ENCODE measurements at regions not wholly inside any gene's neighbourhood (a gene's known extent, or its start where the extent isn't known, plus 50 kb on each side); places are given as distances from the start of the nearest gene placed in this dataset.

DNA sequence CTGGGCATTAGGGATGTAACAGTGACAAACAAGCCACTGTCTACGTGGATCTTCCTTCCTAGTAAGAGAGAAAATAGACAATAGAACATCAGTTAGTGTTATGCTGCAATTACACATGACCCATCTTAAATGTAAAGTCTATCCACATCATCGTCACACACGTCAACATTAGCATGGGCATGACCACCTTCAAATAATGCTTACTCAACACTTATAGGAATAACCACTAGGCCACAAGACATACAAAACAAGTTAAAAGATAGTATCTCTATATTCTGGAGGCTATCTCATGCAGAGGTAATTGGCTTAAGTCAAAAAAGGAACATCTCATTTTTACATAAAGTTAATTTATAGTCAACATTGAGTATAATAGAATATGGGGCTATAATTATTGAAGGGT is 156.5 kb downstream of the MOXD1 start:
- no peak for DNase-seq

DNA sequence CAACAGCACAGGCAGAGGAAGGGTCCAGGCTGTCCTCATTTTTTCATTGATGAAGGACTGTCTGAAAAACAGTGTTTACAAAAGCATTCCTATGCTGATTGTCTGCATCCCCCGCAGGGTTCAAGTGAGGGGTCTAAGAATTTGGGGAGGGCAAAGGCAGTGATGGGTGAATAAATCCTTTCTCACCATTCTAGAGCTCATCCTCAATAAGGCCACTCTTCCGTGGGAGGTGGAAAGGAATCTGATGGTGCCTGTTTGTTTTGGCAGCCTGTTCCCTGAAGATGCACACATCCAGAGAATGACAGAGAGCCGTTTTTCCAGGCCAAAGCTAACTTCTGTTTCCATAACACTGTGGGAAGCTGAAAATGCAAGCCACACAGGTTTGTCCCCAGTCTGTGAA is 164.5 kb downstream of the MOXD1 start:
- no peak for DNase-seq

DNA sequence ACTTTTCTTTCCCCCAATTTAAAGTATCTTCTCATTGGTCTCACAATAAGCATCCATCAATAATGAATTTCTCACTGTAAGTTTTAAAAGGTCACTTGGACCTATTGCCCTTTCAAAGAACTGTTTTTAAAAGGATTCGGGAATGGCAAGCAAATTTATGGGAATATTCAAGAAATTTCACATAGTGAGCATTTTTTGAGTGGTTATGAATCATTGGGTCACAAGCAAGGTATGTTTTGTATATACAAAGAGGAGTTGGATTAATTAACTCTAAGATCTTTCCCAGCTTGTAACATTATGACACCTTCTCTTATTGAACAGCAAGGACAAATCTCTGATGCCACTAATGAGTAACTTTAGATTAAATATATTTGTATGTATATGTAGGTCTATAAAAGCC is 165.0 kb downstream of the MOXD1 start:
- no peak for DNase-seq

DNA sequence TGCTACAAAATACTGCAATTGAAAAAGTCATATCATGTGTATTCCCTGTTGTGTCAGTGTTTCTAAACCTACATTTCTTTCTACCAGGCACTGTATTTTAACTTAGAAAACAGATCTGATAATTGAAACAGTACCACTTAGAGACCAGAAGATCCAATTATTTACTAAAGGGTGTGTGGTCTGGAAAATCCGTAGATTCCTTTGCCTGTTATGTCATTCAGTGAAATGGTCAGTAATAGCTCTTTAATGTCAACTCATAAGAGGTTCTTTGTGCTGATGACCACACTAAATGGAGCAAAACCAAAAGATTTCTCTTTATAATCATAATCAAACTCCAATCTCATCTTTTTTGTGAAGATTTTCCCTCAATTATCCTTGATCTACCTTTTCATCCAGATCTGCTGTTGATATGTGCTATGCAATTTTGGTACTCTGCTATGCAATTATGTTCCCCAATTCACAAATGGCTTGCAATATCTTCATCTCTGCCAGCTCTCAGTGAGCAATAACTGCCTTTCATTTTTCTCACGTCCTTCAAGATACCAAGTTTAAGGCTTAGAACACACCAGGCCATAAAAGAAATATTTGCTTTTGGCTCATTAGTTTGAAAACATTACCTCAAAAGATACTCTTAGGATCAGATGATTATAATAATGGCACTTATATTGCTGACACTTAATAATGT is 165.5 kb downstream of the MOXD1 start:
- no peak for DNase-seq

DNA sequence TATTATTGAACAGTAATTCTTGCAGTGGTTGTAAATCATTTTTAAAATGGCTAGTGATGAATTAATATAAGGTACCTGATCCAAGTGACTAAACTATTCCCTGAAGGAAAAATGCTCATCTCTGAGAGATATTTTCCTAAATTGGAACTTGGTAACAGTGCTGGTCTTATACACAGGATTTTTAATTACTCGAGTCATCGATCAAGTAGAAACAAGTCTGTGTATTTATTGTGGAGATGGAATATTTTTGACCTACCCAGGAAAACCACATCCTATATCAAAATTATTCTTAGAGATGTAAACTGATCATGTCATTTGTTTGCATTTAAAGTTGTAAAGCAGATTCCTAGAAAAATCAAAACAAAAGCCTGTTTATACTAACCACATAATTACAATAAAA is 166.9 kb downstream of the MOXD1 start:
- no peak for DNase-seq

DNA sequence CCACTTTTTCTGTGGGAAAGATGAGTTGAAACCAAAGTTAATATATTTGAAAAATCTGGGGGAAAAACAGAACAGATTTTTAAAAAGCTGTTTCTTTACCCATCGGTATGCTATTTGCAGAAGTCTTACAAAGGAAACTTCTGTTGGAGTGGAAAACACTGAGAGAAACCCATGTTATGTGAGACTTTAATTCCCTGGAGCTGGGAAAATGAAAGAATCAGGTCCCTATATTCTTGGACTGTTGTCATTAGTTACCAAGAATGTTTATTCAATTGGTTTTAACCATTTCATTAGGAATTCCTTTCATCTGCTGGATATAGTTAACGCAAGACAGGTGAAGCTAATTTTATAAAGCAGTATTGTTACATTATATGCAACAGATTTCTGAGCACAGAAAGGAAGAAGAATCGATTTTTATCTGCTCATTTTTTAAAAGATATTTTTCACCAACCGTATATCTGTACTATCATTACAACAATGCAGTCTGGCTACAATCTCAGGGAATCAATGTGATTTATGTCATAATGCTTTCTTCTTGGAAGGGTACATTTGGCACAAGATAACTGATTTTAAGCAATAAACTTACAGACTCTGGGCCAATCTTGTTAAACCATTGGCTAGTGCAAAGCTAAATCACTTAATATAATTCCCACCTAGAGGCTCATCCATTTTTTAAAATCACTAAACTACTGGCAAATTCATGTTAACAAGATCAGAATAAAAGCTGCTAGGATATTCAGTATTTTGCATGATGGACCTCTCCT is 170.0 kb downstream of the MOXD1 start:
- DNase-seq: no peak

DNA sequence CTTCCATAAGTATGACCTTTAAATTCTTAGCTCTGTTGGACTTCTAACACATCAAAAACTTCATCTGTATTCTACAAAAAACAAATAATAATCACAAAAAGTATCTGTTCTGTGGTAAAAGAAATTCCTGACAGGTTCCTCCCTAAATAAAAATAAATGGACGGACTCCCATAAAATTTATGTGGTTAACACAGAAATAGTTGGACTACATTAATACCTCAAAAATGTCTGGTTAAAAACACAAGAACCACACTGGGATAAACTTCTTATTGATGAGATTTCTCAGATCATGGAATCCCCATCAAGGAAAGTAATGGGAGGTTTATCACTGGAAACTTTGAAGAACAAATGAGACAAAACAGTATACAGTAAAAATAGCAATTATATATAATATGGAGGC is 172.4 kb downstream of the MOXD1 start:
- DNase-seq: no peak

DNA sequence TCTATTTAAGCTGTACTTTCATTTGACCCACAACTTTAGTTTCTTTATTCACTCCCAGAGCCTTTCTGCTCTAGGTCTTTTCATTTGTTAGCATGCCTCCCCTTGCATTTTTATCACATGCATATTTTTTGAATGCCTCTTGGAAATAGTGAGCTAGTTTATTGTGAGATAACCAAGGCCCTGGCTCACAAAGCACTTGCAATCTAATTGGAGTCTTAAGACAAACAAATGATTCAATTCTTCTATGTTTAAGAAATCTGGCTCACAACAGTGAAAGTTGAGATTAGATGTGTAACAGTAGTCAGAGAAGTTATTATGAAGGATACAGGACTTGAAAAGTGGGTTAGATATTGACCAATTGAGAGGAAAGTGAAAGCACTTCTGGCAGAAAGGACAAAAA is 173.4 kb downstream of the MOXD1 start:
- no peak for DNase-seq

DNA sequence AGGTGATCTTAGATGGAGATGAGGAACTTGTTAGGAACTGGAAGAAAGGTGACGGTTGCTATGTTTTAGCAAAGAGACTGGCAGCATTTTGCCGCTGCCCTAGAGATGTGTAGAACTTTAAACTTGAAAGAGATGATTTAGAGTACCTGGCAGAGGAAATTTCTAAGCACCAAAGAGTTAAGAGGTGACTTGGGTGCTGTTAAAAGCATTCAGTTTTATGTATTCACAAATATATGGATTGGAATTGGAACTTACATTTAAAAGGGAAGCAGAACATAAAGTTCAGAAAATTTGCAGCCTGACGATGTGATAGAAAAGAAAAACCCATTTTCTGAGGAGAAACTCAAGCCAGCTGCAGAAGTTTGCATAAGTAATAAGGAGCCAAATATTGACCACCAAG is 176.3 kb downstream of the MOXD1 start:
- DNase-seq: no peak

DNA sequence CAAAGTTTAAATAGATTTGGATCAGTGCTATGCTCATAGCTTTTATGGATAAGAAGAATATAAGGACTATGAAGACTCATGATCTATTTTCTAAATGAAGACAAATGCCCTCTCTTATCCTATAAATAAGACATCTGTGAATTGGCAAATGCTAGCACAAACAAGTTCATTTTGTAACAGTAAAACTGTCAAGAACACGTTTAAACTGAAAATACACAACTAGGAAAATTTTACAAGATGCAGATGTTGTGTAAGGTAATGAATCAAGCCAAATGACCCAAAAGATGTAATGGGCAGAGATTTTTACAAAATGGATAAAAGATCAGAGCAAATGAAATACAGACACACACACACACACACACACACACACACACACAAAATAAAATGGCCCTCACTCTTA is 180.5 kb downstream of the MOXD1 start:
- DNase-seq: no peak

DNA sequence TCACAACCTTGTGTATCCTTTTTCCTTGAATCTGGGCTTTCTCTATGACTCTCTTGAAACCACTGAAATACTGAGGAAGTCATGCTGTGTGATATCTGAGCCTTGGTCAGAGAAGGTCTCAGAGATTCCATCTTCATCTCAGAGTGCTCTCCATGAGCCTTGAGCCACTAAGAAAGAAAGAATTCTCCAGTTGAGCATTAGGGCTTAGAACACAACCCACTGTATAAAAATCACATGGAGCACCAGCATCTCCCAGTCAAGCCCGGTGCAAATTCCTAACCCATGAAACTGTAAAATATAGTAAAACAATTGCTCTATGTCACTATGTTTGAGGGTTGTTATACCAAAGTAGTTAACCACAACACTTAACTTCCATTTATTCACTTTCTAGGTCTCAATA is 181.4 kb downstream of the MOXD1 start:
- no peak for DNase-seq

DNA sequence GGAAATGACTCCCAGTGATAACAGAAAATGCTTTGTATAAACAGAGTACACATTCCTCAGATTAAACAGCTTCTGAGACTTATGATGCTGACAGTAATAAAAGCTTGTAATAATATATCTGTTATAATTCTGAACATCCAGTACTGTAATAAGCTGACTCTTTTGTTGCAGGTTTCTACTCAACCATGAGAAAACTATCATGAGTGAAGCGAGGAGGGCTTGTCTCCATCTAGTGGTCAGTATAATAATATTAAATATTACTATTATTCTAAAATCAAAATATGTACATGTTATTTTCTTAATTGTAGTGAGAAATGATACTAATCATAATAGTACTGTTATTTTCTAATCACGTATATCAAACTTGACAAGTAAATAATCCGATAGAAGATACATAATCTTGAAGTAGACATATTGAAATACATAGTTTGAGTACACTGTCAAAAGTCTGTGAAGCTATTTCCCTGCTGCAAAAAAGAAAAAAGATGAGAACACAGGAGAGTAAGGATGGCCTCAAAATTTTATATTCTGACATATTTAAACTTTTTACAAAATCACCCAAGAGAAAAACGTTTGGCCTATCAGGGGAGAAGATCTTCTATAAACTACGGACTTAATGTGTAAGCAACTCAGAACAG is 183.1 kb downstream of the MOXD1 start:
- peak; percentile 12 to 50 for DNase-seq

DNA sequence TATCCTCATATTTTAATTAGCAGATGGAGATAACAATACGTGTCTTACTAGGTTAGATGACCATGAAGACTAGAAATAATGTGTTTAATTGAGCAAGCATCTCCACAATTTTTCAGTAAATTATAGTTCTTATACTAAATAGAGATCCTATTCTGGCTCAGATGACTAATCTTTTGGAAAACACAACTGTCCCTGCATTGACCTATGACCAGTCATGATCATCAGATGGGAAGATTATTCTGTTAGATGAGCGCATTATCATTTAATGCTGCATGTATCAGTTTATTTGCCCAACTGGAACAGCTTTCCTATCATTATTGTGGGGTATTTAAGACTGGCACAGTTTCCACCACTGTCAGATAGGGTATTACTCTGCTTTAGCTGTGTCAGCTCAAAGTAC is 185.5 kb downstream of the MOXD1 start:
- DNase-seq: no peak

DNA sequence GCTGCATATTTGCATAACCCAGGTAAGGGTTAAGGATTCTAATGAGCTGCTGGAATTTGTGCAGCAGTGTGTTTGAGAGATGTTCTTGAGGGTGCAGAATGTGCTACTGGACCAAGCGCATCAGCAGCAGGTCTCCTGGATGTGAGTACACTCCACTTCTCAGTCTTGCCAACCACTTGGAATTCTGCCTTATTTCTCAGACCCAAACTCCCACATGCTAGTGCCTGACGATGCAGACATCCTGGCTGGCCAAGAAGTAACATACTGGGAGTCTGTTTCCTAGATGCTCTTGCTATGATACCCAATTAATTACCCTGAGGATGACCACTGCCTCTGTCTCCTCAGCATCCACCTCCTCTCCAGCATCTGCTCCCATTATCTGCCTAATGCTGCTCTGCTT is 186.6 kb downstream of the MOXD1 start:
- DNase-seq: no peak

DNA sequence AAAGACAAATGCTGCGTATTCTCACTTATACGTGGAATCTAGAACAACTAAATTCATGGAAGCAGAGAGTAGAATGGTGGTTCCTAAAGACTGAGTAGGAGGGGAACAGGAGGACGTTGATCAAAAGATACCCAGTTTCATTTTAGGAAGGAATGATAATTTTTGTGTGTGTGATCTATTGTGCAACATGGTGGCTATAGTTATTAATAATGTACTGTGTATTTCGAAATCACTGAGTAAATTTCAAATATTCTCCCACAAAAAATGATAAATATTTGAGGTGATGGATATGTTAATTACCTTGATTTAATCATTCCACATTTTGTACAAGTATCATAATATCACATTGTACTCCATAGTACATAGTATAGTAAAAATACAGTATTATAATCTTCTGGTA is 187.5 kb downstream of the MOXD1 start:
- no peak for DNase-seq

DNA sequence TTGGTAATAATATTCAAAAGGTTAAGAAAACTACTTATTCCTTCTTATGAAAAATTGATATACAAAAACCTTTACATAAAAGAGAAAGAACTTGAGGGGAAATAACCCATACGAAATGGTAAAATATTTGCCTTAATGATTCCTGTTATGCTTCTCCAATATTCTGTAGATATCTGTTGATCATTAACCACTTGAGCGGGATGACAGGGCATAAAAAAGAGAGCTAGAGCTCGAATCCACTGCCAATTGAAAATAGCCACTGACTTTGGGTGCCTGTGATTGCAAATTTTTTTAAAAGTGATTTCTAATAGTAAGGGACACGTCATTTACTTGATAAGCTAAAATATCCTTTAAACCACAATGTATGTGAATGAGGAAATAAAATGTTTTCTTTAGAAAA is 188.1 kb downstream of the MOXD1 start:
- no peak for DNase-seq

DNA sequence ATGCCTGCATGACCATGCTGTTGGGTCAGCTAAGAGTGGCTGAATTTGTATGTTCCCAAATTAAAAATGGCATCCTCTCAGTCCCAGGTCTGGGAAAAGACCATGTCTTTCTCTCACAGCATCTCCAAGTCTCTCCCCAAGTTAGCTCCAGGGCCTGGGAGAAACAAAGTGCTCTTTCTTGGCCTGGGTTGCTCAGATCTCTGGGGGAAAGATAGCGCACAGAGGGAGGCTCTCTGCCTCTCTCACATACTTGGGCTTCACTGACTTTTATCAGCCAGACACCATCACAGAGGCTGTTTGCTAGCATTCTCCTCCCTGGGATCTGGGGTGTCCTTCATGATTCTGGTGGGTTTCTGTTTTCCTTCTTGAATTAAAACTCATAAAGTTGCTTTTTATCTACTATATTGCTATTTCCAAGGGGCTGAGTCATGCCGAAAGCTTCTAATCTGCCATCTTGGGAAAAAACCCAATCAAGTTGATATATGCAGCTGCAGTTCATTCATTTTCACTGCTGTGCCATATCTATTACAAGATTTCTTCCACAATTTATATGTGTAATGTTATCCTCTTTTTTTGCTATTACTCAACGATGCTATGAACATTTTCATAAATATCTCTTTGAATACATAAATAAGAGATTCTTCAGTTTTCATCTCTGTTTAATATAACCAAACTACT is 190.2 kb downstream of the MOXD1 start:
- DNase-seq: no peak

DNA sequence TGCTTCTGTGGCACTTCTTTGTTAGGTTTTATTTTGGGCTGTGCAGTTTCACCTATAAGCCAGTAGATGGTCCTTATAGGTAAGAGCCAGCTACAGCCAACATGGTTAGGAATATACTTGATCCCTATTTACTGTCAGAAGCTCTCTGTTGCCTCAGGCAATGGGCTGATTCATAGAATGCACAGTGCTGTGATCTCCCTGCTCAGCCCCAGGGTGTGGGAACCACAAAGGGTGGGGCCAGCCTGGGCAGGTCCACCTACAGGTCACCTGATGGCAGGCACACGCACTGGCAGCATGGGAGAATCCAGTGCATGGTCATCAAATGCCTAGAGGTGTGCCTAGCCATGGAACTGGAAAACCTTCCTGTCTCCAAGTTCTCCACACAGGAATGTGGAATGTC is 191.9 kb downstream of the MOXD1 start:
- DNase-seq: no peak

DNA sequence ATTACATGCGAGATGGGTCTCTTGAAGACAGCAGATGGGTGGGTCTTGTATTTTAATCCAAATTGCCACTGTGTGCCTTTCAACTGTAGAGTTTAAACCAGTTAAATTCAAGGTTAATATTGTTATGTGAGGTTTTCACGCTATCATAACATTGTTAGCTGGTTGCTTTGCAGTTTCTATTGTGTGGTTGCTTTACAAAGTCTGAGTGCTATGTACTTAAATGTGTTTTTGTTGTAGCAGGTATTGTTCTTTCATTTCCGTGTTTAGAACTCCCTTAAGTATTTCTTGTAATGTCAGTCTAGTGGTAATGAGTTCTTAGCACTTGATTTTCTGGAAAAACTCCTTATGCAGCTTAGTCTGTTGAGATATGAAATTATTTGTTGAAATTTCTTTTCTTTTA is 193.3 kb downstream of the MOXD1 start:
- DNase-seq: no peak

DNA sequence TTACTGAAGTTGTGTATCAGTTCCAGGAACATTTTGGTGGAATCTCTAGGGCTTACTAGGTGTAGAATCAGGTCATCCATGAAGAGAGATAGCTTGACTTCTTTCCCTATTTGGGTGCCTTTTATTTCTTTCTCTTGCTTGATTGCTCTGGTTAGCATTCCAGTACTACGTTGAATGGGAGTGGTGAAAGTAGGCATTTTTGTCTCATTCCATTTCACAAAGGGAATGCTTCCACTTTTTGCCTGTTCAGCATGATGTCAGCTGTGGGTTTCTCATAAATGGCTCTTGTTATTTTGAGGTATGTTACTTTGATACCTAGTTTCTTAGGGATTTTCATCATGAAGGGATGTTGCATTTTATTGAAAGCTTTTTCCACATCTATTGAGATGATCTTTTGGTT is 195.3 kb downstream of the MOXD1 start:
- no peak for DNase-seq

DNA sequence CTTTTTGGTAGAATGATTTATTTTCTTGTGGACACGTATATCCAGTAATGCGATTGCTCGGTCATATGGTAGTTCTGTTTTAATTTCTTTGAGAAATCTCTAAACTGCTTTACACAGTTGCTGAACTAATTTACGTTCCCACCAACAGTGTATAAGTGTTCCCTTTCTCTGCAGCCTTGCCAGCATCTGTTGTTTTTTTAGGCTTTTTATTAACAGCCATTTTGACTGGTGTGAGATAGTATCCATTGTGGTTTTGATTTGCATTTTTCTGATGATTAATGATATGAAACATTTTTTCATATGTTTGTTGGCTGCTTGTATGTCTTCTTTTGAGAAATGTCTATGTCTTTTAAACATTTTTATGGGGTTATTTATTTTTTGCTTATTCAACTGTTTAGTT is 196.7 kb downstream of the MOXD1 start:
- DNase-seq: no peak

DNA sequence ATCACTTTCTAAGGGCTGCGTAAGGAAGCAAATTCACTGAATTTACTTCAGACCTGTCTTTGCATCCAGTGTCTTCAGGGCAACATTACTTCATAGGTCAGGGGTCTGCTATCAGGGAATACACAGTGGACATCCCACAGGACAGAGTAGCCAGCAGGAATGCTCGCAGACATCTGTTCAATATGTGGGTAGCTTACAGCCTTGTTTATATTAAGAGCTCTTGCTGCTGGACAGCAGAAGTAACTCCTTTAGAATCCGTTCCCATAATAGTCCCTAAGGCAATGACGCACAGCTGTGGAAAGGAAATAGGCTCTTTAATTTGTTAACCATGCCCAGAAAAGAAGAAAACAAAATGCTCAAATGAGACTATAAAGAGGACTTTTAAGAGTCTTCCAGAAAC is 198.7 kb downstream of the MOXD1 start:
- DNase-seq: no peak

DNA sequence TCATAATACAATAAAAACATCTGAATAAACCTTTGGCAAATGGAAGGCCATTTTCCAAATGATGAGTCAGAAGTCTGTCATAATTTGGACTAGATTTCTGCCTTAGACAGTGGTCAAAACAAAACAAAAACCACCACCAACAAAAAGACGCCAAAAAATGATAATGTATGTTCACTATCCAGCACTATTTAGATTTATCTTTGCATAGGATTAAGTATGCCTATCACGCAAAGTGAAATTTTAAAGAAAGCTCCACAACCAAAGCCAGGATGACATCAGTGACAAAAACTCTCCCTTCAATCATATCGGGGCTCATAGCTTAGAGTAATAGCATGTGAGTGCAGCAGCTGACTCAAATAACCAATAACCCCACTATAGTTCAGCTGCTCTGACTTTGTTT is 201.9 kb downstream of the MOXD1 start:
- no peak for DNase-seq

DNA sequence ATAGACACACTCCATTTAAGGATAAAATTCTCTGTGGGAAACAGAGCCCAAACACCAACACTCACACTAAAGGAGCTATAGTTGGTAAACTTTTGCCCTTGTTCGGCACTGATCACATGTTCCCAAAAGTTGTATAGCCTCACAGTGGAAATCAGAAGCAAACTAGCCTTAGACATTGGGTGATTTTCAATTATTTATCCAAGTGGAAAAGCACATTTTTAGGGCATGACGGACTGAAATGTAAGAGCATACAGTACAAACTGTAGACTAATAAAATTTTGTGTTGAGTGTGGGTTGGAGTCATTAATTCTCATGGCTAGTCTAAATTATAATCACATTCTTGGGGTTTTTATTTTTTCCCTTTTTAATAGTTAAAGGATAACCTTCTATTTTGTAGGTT is 202.4 kb downstream of the MOXD1 start:
- no peak for DNase-seq
